IPS-20b (cell line): ENCODE measurements at regions not wholly inside any gene's neighbourhood (a gene's known extent, or its start where the extent isn't known, plus 50 kb on each side); places are given as distances from the start of the nearest gene placed in this dataset.

Experiments used
- H3K27ac ChIP-seq: one replicate; pipeline ENCODE4 v1.5.1; 2013; ENCODE audit warnings: low read length
- H3K27me3 ChIP-seq: 2 replicates; pipeline ENCODE4 v1.6.1; 2013; ENCODE audit warnings: mild to moderate bottlenecking, low read length, inconsistent platforms; ENCODE audit not compliant: insufficient read depth
- H3K36me3 ChIP-seq: 2 replicates; pipeline ENCODE4 v1.6.1; 2013; ENCODE audit warnings: low read depth, mild to moderate bottlenecking, inconsistent platforms, low read length, moderate library complexity; ENCODE audit not compliant: insufficient read depth
- H3K4me1 ChIP-seq: 2 replicates; pipeline ENCODE4 v1.6.1; 2013; ENCODE audit warnings: mild to moderate bottlenecking, control low read depth, inconsistent platforms, low read length, moderate library complexity; ENCODE audit not compliant: insufficient read depth
- H3K4me3 ChIP-seq: 2 replicates; pipeline ENCODE4 v1.5.1; 2013; ENCODE audit warnings: mild to moderate bottlenecking, low read length, inconsistent platforms
- H3K9ac ChIP-seq: 2 replicates; pipeline ENCODE4 v1.6.1; 2013; ENCODE audit warnings: low read depth, mild to moderate bottlenecking, inconsistent platforms, low read length, moderate library complexity
- H3K9me3 ChIP-seq: 2 replicates; pipeline ENCODE4 v1.6.1; 2013; ENCODE audit warnings: mild to moderate bottlenecking, low read depth, low read length, inconsistent platforms; ENCODE audit not compliant: insufficient read depth

DNA sequence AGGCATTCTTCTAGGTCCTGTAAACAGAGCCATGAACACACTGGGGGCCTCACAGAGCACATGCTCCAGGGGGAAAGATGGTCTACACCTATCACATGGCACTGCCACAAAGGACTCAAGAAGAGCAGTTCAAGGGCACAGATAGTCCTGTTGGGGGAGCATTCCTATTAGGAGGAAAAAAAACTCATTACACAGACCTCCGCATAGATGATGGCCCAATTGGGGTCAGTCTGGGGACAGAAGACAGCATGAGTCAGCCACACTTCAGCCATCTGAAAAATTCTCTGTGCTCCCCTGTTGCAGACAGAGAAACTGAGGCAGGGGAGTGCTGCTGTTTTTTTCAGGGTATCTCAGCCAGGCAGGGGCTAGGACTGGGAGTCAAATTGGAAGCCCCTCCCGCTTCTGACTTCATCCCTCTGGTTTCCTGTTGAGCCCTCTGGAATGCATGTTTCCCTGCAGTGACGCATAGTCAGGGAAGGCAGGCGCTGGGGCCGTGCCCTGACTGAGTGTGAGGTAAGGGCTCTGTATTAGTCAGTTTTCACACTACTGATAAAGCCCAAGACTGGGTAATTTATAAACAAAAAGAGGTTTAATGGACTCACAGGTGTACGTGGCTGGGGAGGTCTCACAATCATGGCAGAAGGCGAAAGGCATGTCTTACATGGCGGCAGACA is 67.9 kb downstream of the RHOB start:
- H3K9me3 ChIP-seq = no peaks in the 10 kb centered on the region
- no peaks in the 10 kb centered on the region for H3K27me3 ChIP-seq
- H3K9ac ChIP-seq = no peak overlapping the region
- H3K27ac ChIP-seq = no peak overlapping the region
- no peak overlapping the region for H3K4me3 ChIP-seq
- no peaks in the 10 kb centered on the region for H3K36me3 ChIP-seq
- H3K4me1 ChIP-seq = peaks cover 3% of the 10 kb centered on the region; the same call in 1 of the 2 replicates

DNA sequence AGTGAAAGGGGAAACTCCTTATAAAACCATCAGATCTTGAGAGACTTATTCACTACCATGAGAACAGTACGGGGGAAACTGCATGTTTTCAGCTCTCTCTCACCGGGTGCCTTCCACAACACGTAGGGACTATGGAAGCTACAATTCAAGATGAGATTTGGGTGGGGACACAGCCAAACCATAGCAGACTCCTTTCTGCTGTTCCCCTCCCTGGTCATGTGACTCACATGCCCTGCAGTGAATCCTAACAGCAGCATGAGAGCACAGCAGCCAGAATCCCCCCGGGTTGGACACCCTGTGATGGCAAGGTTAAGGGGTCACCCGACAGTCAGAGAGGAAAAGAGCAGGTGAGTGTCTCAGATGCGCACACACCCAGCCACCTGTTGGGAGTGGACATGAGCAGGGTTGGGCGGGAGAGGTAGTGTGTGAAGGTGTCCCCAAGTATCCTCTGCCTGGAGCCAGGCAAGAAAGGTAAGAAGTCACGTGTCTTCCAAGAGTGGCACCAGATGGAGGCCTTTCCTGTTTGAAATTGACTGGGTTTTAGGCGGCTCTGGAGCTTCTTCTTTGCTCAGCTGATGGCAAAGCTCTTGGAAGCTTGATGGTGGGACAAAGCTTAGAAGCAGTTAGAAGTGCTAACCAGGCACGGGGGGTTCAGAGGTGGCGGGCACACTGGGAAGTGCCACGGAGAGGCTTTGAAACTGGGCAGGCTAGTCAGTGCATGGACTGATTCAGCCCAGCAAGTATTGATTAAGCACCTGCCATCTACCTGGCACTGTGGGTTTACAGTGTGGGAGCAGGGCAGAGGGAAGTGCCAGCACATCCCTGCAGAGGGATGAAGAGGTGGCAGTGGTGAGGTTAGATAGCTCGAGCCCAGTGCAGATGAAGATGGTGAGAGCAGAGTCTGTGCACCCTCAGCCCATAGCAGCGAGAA is 68.7 kb downstream of the RHOB start:
- Histone ChIP-seq H3K4me1 (no peaks in the 10 kb centered on the region), H3K36me3 (no peaks in the 10 kb centered on the region), H3K27me3 (no peaks in the 10 kb centered on the region), H3K9me3 (no peaks in the 10 kb centered on the region), H3K4me3 (no peak overlapping the region), H3K9ac (no peak overlapping the region), H3K27ac (no peak overlapping the region)

DNA sequence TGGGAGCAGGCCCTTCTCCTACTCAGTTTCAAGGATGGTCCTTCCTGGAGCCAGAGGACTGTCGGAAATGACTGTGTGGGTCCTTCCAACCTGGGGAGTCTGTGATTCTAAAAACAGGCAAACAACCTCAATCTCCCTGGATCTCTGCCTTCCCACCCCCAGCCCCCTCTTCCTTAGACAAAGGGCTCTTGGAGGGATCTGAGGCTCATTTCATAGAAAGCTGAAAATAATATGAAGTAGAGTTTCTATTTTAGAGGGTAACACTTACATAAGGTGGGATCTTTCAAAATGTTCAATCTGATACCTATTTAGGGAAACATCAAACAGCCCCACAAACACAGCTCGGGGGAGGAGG is 69.4 kb downstream of the RHOB start:
- Histone ChIP-seq H3K4me3 (no peak overlapping the region), H3K9ac (no peak overlapping the region), H3K36me3 (no peaks in the 10 kb centered on the region), H3K27me3 (no peaks in the 10 kb centered on the region), H3K4me1 (no peaks in the 10 kb centered on the region), H3K27ac (no peak overlapping the region), H3K9me3 (no peaks in the 10 kb centered on the region)

DNA sequence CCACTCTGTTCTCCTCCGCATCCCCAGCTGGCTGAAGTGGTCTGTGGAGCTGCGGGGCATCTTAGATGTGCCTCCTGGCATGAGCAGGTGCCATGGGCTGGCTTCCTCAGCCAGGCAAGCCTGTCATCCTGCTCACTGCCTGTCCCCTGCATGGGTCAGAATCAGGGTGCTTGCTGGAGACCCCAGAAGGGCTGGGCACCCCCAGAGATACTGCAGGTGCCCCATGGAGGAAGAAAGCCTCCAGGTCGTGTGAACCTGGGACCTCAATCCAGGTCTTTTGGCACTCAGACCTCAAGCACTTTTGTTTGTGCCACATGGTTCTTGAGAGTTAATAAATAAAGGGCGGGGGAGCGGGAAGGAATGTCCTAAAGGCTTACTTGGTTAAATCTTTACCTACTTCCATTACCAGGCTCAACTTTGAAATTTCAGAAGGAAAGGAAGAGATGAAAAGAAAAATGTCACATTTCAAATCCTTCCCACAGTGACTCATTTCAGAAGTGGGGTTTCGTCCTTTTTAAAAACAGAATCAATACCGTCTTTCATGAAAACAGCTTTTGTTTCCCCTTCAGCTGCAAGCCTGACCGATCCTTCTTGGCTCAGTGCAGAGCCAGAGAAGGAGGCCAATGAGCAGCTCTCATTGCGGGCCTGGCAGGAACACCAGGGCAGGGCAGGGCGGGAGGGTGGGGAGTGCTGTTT is 69.9 kb downstream of the RHOB start:
- H3K36me3 ChIP-seq = no peaks in the 10 kb centered on the region
- H3K4me3 ChIP-seq = no peak overlapping the region
- H3K27me3 ChIP-seq = no peaks in the 10 kb centered on the region
- no peaks in the 10 kb centered on the region for H3K9me3 ChIP-seq
- H3K4me1 ChIP-seq = no peaks in the 10 kb centered on the region
- no peak overlapping the region for H3K9ac ChIP-seq
- no peak overlapping the region for H3K27ac ChIP-seq

DNA sequence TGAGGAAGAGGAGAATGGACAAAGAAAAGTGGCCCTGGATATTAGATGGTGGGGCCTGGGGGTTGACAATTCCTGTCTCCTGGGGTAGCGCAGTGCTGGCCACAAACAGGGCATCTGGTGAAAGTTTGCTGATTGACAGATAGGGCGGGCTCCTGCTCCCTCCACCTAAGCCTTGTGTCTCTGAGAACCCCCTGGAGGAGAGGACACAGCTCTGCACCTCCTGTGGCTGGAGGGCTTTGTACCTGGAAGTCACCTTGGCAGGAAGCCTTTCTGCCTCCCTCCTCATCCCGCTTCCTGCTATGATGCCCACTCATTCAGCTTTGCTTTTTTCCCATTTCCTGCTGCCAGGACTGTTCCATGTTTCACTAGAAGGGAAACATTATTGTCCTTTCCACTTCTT is 72.4 kb downstream of the RHOB start:
- Histone ChIP-seq H3K4me1 (no peaks in the 10 kb centered on the region), H3K27ac (no peak overlapping the region), H3K4me3 (no peak overlapping the region), H3K9ac (no peak overlapping the region), H3K9me3 (no peaks in the 10 kb centered on the region), H3K36me3 (no peaks in the 10 kb centered on the region), H3K27me3 (no peaks in the 10 kb centered on the region)

DNA sequence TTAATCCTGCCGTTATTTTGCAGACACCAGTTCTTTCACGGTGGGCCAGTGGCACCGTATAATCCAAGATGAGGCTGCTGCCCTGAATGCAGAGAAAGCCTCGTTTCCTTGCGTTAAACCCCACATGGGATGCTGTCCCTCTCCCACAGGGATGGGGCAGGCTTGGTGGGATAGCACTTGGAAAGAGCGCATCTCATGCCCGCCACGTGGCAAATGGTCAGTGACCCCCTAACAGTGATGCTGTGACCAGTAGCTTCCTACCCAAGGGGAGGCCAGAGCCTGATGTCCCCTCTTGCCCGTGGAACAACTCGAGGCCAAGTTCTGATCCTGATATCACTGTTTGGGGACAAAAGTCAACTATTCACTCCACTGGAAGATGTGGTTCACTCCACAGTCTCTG is 73.3 kb downstream of the RHOB start:
- Histone ChIP-seq H3K36me3 (no peaks in the 10 kb centered on the region), H3K4me3 (no peak overlapping the region), H3K4me1 (no peaks in the 10 kb centered on the region), H3K9ac (no peak overlapping the region), H3K27ac (no peak overlapping the region), H3K9me3 (no peaks in the 10 kb centered on the region), H3K27me3 (no peaks in the 10 kb centered on the region)

DNA sequence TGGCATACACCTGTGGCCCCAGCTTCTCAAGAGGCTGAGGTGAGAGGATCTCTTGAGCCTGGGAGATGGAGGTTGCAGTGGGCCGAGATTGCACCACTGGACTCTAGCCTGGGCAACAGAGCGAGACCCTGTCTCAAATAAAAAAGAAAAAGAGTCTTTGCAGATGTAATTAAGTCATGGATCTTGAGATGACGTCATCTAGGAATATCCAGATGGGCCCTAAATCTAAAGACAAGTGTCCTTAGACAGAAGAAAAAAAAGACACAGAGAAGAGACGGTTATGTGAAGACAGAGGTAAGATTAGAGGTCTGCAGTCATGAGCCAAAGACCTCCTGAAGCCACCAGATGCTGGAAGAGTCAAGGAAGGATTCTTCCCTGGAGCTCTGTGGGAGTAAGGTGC is 74.3 kb downstream of the RHOB start:
- H3K9me3 ChIP-seq = no peaks in the 10 kb centered on the region
- no peaks in the 10 kb centered on the region for H3K4me1 ChIP-seq
- H3K9ac ChIP-seq = no peak overlapping the region
- H3K36me3 ChIP-seq = no peaks in the 10 kb centered on the region
- no peaks in the 10 kb centered on the region for H3K27me3 ChIP-seq
- H3K27ac ChIP-seq = no peak overlapping the region
- H3K4me3 ChIP-seq = no peak overlapping the region

DNA sequence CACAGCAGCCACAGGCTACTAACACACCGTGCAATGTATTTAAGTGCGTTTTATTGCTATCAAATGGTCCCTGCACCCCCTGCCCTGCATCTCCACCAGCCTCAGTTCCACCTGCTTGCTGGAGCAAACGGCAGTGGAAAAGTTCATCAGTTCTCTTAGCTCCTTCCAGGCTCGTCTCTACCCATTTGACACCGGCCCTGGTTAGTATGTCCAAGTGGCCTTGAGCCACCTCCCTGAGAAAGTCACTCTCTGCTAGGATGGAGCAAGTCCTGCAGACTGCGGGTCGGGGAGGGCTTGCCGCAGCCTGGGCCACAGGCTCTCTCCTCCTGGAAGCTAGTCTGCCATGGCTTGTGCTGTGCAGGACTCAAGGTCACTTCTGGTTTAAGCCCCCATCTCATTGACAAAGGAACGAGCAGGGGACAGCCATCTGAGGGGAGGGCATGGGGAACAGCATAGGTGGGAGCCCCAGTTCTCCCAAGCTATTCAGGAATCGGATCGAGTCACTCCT is 74.9 kb downstream of the RHOB start:
- no peaks in the 10 kb centered on the region for H3K9me3 ChIP-seq

DNA sequence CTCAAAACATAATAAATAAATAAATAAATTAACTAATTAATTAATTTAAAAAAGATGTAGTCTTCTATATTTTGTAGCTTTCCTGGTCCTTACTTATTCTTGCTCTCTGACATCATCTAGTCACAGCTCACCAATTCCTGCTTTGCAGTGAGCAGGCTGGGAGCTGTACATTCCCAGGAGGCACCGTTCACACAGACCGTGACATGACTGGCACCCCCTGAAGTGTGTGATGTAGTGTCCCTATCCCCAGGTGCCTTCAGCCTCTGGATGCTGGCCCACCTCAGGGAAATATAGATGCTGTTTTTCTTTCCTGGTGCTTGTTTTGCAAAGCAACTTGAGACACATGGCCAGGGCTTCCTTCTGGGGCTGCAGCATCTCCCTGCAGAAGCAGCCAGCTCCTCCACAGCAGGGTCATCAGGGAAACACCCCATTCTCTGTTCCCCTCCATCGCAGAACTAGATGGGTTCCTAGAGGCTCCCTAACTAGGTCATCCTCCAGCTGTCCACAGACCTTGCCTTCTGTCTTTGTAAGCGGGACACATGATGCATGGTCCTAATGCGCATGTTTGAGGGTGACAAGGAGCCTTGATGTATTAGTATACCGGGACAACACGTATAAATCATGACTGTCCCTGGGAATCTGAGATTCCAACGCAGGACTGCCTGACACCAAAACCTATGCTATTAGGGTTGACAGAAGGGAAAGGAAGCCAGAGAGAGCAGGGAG is 76.4 kb downstream of the RHOB start:
- Histone ChIP-seq H3K9ac (no peak overlapping the region), H3K9me3 (no peaks in the 10 kb centered on the region), H3K27me3 (no peaks in the 10 kb centered on the region), H3K4me1 (no peaks in the 10 kb centered on the region), H3K27ac (no peak overlapping the region), H3K4me3 (no peak overlapping the region), H3K36me3 (no peaks in the 10 kb centered on the region)

More for the DNA sequence above, 74.9 kb downstream of the RHOB start:
- Histone ChIP-seq H3K27ac (no peak overlapping the region), H3K4me3 (no peak overlapping the region), H3K36me3 (no peaks in the 10 kb centered on the region), H3K27me3 (no peaks in the 10 kb centered on the region), H3K9ac (no peak overlapping the region), H3K4me1 (no peaks in the 10 kb centered on the region)

DNA sequence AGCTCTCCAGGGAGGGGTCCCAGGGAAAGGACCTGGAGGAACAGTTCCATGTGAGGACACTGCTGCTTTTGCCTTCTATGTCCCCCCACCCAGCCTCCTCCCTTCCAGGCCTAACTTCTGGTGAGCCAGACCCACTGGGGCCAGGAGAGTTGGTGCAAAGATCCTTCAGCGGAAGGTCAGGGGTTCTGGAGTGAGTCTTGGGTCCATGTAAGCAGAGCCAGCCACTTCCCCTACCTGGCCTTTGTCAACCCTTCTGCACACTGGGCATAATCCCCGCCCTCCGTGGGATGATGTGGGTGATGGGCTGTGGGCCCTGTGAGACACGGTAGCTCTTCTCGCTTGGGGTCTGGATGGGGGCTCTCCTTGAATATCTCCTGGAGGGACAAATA is 76.9 kb downstream of the RHOB start:
- Histone ChIP-seq H3K27me3 (no peaks in the 10 kb centered on the region), H3K4me3 (no peak overlapping the region), H3K27ac (no peak overlapping the region), H3K9ac (no peak overlapping the region), H3K9me3 (no peaks in the 10 kb centered on the region), H3K36me3 (no peaks in the 10 kb centered on the region), H3K4me1 (no peaks in the 10 kb centered on the region)

DNA sequence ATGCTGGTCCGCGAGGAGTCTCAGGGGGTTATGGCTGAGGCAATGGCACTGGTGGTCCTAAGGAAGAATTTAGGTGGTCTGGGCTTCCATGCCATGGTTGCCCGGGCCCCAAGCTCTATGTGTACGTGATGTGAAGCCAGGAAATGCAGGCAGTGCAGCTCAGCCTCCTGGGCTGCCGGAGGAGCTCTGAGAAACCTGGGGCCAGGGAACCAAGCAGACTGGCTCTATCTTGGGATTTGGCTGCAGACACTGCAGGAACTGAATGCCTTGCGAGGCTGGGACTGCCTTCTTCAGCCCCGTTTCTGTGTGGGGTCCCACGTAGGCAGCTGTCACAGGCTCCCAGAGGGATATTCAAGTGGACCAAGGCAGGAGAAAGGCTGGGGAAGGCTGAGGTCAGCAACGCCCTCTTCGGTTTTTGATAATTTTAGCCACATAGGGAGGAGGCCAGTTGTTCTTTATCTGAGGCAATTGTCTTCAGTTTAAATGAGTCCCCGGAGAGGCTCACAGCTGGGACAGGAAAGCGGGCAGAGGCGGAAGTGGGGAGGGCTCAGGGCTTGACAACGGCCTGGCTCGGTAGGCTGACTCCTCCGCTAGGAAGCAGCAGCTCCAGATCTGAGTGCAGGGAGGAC is 77.7 kb downstream of the RHOB start:
- Histone ChIP-seq H3K9ac (no peak overlapping the region), H3K4me3 (no peak overlapping the region), H3K27ac (no peak overlapping the region)

More for the DNA sequence above, 77.7 kb downstream of the RHOB start:
- Histone ChIP-seq H3K36me3 (no peaks in the 10 kb centered on the region), H3K4me1 (no peaks in the 10 kb centered on the region), H3K9me3 (no peaks in the 10 kb centered on the region), H3K27me3 (no peaks in the 10 kb centered on the region)
